Ovary (tissue), 3 donors: ENCODE measurements at regions not wholly inside any gene's neighbourhood (a gene's known extent, or its start where the extent isn't known, plus 50 kb on each side); places are given as distances from the start of the nearest gene placed in this dataset.

Experiments used
- CTCF ChIP-seq, 3 donors: fragments of 450-650 bp in 2 of 3; fragments of 200-600 bp in 1 of 3; IDR thresholded peaks; one replicate each; pipeline versions ENCODE4 v1.5.1 to v1.8.0; 2016 to 2022; ENCODE audit warnings: antibody characterized with exemption in 3 of 3, mild to moderate bottlenecking in 1 of 3
- POLR2A ChIP-seq: fragments of 450-650 bp; IDR thresholded peaks from one replicate; pipeline ENCODE4 v1.6.1; 2017; ENCODE audit warnings: antibody characterized with exemption, mild to moderate bottlenecking, moderate library complexity
- donor health status: DM: no; HTN: no; CAD: no.

- no peak for TF ChIP-seq CTCF (IDR thresholded peaks at IDR 0.05)
- TF ChIP-seq POLR2A, result no peak
Measured at GRCh38 chr3:43789028-43789427, 98.3 kb downstream of the ABHD5 start.
